Gastroesophageal sphincter (tissue), 3 donors: ENCODE measurements at regions not wholly inside any gene's neighbourhood (a gene's known extent, or its start where the extent isn't known, plus 50 kb on each side); places are given as distances from the start of the nearest gene placed in this dataset.
A peak's percentile ranks its signal among the peaks of the same experiment; 100 is the strongest.

ENCODE experiments used
- EP300 ChIP-seq: sonication (generic); formaldehyde crosslinking; IDR thresholded peaks from one replicate; pipeline ENCODE4 v1.6.1; 2017; ENCODE audit warnings: antibody characterized with exemption, mild to moderate bottlenecking
- POLR2A ChIP-seq, 2 donors: fragments of 450-650 bp; IDR thresholded peaks; one replicate each; pipeline ENCODE4 v1.6.1; 2017; ENCODE audit warnings: antibody characterized with exemption in 2 of 2, mild to moderate bottlenecking in 2 of 2, moderate library complexity in 1 of 2
- TF ChIP-seq, protein P1 (sequence below), 4 experiments: fragments of 200-600 bp in 2 of 4; fragments of 450-650 bp in 2 of 4; sonication (generic) in 1 of 4; IDR thresholded peaks; one replicate each; pipeline ENCODE4 v1.5.1; 2017 to 2019; ENCODE audit warnings: antibody characterized with exemption in 4 of 4, mild to moderate bottlenecking in 2 of 4, moderate library complexity in 2 of 4

DNA sequence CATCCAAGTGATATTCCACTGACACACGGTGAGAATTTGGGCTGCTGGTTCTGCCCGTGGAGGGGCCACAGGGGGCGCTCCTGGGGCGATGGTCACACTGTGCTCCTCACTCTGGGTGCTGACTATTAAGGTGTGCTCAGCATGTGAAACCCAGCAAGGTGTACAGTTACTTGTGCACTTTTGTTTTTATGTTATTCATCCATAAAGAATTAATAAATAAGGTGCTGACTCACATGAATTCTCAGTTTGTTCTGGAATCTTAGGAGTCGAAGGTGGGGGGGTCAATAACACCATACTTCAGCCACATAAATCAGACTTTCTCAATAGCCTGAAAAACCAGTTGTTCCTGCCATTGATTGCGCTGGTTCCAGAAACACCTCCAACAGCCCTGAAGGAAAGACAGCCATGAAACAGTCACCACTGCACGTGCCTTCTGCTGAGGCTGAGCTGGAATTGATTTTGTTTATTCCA is 53.5 kb upstream of the SPATA12 start:
- TF ChIP-seq EP300, result no peak
- TF ChIP-seq, protein P1, sequence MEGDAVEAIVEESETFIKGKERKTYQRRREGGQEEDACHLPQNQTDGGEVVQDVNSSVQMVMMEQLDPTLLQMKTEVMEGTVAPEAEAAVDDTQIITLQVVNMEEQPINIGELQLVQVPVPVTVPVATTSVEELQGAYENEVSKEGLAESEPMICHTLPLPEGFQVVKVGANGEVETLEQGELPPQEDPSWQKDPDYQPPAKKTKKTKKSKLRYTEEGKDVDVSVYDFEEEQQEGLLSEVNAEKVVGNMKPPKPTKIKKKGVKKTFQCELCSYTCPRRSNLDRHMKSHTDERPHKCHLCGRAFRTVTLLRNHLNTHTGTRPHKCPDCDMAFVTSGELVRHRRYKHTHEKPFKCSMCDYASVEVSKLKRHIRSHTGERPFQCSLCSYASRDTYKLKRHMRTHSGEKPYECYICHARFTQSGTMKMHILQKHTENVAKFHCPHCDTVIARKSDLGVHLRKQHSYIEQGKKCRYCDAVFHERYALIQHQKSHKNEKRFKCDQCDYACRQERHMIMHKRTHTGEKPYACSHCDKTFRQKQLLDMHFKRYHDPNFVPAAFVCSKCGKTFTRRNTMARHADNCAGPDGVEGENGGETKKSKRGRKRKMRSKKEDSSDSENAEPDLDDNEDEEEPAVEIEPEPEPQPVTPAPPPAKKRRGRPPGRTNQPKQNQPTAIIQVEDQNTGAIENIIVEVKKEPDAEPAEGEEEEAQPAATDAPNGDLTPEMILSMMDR (IDR thresholded peaks at IDR 0.05), result peak in 2 of 4 experiments; percentile 21 to 27
- TF ChIP-seq POLR2A (IDR thresholded peaks at IDR 0.05), result no peak
